GM19324 (cell line): ENCODE measurements at regions not wholly inside any gene's neighbourhood (a gene's known extent, or its start where the extent isn't known, plus 50 kb on each side); places are given as distances from the start of the nearest gene placed in this dataset.

Experiments
- ATAC-seq: cut with Tn5 transposase; IDR thresholded peaks from one replicate; pipeline ENCODE4 v1.9.1; 2021; ENCODE audit warnings: mild to moderate bottlenecking, moderate library complexity; ENCODE audit not compliant: unreplicated experiment, low FRiP score

DNA sequence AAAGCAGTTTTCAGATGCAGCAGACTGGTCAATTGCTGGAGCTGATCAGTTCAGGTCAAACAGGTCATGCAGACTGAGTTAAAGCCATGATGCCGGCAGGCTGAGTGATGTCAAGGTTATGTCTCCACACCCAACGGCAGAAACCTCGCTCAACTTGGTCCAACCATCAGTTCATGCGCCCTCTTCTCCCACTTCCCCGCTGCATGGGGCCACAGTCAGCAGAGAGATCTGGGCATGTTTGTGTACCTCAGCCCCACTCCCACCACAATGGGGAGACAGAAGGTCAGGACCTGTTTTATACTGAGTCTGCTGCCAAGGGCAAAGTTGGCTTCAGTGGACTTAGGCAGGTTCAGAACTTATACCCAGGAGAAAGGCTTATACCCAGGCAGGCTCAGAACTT, 118.7 kb downstream of the TRIM29 start:
- no peak for ATAC-seq

DNA sequence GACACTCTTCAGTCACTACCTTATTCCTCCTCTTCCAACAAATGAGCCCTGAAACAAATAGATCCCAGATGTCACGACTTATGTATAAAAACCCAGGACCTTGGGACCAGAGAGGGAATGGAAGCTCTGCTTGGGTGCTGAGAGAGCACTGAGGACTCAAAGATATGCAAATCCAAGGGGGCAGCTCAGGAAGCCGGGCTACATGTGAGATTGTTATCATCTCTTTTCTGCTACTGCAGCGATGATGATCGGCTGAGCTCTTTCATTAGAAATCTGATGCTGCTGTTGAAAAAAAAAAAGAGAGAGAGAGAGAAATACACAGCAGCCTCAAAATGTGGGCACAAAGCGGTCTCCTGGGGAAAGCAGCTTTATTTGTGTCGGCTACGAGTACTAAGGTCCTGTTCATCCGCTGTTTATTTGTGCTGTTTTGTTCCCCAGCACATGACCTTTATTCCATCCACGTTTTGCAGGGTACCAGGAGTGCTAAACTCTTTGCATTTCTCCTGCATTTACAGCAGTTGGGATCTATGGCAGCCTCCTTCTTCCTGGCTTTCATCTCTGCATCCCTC, 120.2 kb downstream of the TRIM29 start:
- ATAC-seq: no peak

- ATAC-seq: no peak
Observed at GRCh38 chr11:120013325-120014250, 124.3 kb downstream of the TRIM29 start.

GRCh38 chr11:120012245-120012644, 125.7 kb downstream of the TRIM29 start:
- ATAC-seq: no peak

- ATAC-seq: no peak
Observed at GRCh38 chr11:120011836-120012235, 126.1 kb downstream of the TRIM29 start.

DNA sequence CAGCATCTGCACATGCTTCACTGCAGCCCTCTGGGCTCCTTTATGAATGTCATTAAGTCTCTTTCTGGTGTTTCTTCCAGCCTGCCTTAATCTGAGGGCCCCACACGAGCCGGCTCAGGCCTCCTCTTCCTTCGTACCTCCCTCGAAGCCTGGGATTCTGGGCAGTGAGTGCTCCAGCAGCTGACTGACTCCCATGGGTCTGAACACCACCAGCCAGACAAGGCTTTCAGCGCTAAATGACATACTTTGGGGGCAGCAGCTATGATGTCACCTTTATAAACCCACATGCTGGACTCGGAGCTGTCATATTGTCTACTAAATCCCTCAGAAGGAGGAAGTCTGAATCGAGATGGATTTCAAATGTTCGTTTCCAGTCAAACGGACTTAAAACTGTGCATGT, 127.1 kb downstream of the TRIM29 start:
- ATAC-seq: no peak

DNA sequence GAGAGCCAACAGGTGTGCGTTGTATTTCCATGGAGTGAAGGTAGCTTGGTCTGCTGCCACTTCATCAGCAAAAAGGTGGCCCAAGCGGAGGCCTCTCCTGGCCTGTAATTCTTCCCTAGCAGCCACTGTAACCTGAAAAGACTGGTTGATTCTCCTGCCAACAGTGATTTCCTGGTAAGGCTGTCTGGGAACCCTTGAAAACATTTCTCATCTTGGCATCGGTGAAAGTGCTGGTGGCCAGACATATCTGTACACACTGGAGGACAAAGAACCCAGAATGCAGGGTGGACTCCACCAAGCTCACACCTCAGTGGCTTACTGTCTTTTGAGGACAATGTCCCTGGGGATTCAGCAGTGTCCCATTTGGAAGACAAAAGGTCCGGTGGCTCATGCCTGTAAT, 128.0 kb downstream of the TRIM29 start:
- ATAC-seq: no peak

GRCh38 chr11:120007144-120007543, 130.8 kb downstream of the TRIM29 start:
- ATAC-seq: no peak

DNA sequence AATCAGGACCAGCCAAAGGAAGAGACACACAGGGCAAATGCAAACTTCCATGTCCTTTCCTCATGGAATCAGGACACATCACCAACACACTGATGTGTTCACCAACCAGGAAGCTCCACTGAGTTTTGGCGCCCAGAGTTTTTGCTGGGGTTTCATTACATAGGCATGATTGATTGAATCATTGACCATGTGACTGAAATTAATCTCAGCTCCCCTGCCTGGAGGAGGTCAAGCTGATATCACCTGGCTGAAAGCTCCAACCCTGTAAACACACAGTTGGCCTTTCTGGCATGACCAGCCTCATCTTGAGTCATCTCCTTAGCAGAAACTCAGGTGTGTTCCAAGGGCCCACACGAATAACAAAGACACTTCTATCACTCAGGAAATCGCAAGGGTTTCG, 133.2 kb downstream of the TRIM29 start:
- ATAC-seq: no peak

DNA sequence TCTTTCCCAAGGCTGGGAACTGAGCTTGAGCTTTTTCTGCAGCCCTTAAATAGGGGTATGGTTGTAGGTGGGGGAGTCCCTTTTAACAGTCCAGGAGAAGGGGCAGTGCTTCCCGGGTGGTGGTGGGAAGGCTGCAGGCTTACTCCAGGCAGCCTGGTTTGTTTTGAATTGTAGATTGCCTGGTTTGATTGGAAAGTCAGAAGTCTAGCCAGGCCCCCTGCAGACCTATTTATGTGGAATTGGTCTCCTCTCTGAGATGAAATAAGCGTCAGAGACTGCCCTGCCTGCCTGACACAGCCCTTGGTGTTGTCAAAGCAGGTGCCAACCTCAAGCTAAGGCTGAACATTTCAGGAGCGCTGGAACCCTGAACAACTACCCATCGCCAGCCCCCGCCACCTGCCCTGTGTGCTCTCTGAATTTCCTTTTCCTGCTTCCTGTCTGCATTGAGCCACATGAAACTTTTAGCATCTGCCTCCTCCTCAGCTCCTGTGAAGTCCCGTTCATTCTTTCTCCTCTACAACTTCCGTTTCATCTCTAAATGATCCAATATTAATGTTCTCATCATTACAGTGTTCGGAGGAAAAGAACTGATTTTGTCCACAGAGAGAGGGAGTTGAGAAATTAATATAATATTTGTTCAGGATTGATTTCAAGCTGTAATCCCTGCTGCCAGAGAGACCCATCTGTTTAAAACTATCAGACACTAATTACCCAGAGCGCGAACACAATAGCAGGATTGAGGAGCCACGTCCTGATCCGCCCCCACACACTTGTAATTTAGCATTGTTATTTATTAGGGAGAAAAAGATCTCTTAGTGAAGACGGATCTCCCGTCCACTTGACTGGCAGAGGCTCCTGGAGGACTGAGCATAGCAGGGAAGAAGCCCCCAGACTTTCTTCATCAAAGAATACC, 136.5 kb downstream of the TRIM29 start:
- no peak for ATAC-seq

DNA sequence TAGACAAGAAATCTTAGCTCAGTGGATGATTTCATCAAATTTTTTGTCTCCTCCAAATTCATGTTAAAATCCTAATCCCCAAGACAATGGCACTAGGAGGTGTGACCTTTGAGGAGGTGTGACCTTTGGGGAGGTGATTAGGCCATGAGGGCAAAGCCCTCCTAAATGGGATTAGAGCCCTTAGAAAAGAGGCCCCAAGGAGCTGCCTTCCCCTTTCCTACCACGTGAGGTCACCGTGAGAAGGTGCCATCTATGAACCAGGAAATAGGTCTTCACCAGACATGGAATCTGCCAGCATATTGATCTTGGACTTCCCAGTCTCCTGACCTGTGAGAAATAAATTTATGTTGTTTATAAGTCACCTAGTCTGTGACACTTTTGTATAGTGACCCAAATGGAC, 138.7 kb downstream of the TRIM29 start:
- ATAC-seq: no peak

DNA sequence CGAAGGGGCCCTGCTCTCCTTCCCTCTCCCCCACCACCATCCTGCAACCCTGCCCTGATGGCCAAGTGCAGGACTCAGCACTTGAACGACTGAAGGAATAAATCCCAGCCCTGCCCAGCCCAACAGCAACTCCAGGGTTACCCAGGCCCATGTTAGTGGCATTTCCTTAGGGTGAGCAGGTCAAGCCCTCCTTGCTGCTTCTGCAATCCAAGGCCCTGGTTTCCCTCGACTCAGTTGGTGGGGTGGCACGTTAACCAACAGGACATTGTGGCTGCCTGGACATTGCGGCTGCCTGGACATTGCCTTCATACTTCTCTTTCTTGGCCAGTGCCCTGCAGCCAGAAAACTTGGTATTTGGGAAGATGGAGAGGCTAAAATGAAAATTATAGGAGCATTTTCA, 141.4 kb downstream of the TRIM29 start:
- ATAC-seq: no peak

- ATAC-seq: no peak
Observed at GRCh38 chr11:119995730-119996491, 142.0 kb downstream of the TRIM29 start.

DNA sequence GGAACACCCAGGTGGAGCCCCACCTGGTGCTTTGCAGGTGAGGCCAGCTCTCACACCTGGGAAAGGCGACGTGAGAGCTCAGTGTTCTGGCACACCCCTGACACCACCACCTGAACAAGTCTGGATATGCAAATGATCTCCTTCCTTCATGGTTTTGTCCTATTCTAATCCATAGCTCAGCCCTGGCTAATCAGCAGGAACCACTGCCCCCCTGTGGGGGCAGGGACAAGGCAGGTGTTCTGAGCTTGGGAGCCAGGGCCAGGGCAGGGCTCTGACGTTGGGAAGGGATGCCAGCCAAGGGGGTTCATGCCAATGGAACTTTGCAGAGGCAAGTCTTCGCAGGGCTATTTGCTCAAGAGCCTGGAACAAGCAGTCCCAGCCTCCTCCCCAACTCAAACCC, 144.2 kb downstream of the TRIM29 start:
- ATAC-seq: no peak

- ATAC-seq: no peak
Observed at GRCh38 chr11:119992171-119993051, 145.5 kb downstream of the TRIM29 start.

DNA sequence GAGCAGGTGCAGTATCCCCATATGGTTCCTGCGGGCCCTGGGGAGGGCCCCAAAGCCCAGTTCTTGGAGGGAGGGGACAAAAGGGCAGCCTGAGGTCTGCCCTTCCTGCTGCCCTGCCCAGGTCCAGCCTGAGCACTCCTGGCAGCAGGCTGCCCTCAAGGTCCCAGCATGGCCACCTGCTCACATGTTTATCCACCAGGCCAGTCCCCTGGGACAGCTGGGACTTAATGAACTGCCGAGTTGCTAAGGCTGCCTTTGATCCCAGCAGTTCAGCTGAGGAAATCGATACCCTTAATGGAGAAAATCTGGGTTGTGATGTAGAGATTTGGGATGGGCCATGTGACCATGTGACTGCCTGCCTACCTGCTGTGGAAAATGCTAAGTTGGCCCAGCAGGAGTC, 146.2 kb downstream of the TRIM29 start:
- no peak for ATAC-seq

DNA sequence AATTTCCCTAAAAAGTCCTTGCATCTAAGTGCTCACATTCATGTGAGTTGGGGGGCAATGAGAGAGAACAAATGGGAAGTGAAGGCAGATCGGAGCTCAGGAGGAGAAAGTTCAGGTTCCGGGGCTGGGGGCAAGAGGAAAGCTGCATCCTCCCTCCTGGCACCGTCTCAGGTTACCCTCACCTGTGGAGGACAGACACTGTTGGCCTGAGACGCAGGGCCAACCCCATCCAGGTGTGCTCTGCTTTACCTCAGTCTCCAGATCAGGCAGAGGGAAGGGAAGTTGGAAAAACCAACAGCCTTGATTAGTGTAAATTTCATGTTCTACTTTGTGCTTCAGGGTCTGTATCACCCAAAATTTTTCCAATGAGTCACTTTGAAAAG, 146.9 kb downstream of the TRIM29 start:
- ATAC-seq: no peak

- ATAC-seq: no peak
Observed at GRCh38 chr11:119990309-119991021, 147.4 kb downstream of the TRIM29 start.
